ENCODE measurements at regions not wholly inside any gene's neighbourhood (a gene's known extent, or its start where the extent isn't known, plus 50 kb on each side); places are given as distances from the start of the nearest gene placed in this dataset.
"Not testable (repeated sequence)": the region's sequence is repeated elsewhere in the genome, so short reads cannot be mapped to it uniquely, and the experiment has no call there.

GRCh38 chr5:158039441-158039840 is 180.5 kb upstream of the CLINT1 start:
- H3K79me2 ChIP-seq (ENCODE audit: control insufficient read depth, insufficient read depth, low read length), result no peaks in the 10 kb centered on the region
- H3K27ac ChIP-seq (ENCODE audit: control insufficient read depth, insufficient read depth, low read length), result no peak overlapping the region
- FAIRE-seq (no peak), DNase-seq (ENCODE audit: low read depth, low spot score) (no peak)
- no peak overlapping the region for H3K4me2 ChIP-seq (ENCODE audit: control insufficient read depth, extremely low read depth, insufficient read depth, low read depth, low read length)
- dilution Hi-C loops (cut with MboI; ENCODE audit: extremely low pct_ligation_motif_present, low sequenced_read_pairs), result no loop called here
- H3K4me1 ChIP-seq (ENCODE audit: control insufficient read depth, extremely low read depth, insufficient read depth, low read length), result no peaks in the 10 kb centered on the region
- no peak overlapping the region for H2AFZ ChIP-seq (ENCODE audit: control insufficient read depth, low read length)
- no peak overlapping the region for H3K4me3 ChIP-seq (ENCODE audit: control insufficient read depth in 2 of 3, extremely low read depth in 1 of 3, insufficient read depth in 2 of 3, low read depth in 1 of 3, low read length in 3 of 3)
- no peaks in the 10 kb centered on the region for H3K9me1 ChIP-seq (ENCODE audit: control insufficient read depth, extremely low read depth, insufficient read depth, low read length)
- TF ChIP-seq EZH2 (IDR thresholded peaks at IDR 0.05; ENCODE audit: low read length), result no peak
- TF ChIP-seq, protein P1, sequence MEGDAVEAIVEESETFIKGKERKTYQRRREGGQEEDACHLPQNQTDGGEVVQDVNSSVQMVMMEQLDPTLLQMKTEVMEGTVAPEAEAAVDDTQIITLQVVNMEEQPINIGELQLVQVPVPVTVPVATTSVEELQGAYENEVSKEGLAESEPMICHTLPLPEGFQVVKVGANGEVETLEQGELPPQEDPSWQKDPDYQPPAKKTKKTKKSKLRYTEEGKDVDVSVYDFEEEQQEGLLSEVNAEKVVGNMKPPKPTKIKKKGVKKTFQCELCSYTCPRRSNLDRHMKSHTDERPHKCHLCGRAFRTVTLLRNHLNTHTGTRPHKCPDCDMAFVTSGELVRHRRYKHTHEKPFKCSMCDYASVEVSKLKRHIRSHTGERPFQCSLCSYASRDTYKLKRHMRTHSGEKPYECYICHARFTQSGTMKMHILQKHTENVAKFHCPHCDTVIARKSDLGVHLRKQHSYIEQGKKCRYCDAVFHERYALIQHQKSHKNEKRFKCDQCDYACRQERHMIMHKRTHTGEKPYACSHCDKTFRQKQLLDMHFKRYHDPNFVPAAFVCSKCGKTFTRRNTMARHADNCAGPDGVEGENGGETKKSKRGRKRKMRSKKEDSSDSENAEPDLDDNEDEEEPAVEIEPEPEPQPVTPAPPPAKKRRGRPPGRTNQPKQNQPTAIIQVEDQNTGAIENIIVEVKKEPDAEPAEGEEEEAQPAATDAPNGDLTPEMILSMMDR (optimal IDR thresholded peaks at IDR 0.05 in 1 of 3, IDR thresholded peaks at IDR 0.05 in 1 of 3, conservative IDR thresholded peaks at IDR 0.05 in 1 of 3; ENCODE audit: extremely low read depth in 1 of 3, insufficient read depth in 2 of 3, low read length in 3 of 3), result no peak
- peaks cover under 1% of the 10 kb centered on the region for H3K9me3 ChIP-seq (ENCODE audit: control insufficient read depth, low read depth, low read length)
- no peaks in the 10 kb centered on the region for H4K20me1 ChIP-seq (ENCODE audit: control insufficient read depth, extremely low read depth, insufficient read depth, low read length)
- no peaks in the 10 kb centered on the region for H3K36me3 ChIP-seq (ENCODE audit: control insufficient read depth in 2 of 2, extremely low read depth in 1 of 2, insufficient read depth in 2 of 2, low read length in 2 of 2)
- H3K9ac ChIP-seq (ENCODE audit: control insufficient read depth, extremely low read depth, insufficient read depth, low read length), result no peak overlapping the region
- no peaks in the 10 kb centered on the region for H3K27me3 ChIP-seq (ENCODE audit: control insufficient read depth, extremely low read depth, insufficient read depth, low read length)

GRCh38 chr5:158036983-158037595 is 178.1 kb upstream of the CLINT1 start:
- H3K9ac ChIP-seq (ENCODE audit: control insufficient read depth, extremely low read depth, insufficient read depth, low read length); dilution Hi-C loops (cut with MboI; ENCODE audit: extremely low pct_ligation_motif_present, low sequenced_read_pairs); H3K79me2 ChIP-seq (ENCODE audit: control insufficient read depth, insufficient read depth, low read length); H3K4me1 ChIP-seq (ENCODE audit: control insufficient read depth, extremely low read depth, insufficient read depth, low read length); H4K20me1 ChIP-seq (ENCODE audit: control insufficient read depth, extremely low read depth, insufficient read depth, low read length); H3K4me2 ChIP-seq (ENCODE audit: control insufficient read depth, extremely low read depth, insufficient read depth, low read depth, low read length); DNase-seq (ENCODE audit: low read depth, low spot score); H3K9me1 ChIP-seq (ENCODE audit: control insufficient read depth, extremely low read depth, insufficient read depth, low read length); H3K36me3 ChIP-seq (ENCODE audit: control insufficient read depth in 2 of 2, extremely low read depth in 1 of 2, insufficient read depth in 2 of 2, low read length in 2 of 2); H3K9me3 ChIP-seq (ENCODE audit: control insufficient read depth, low read depth, low read length); H3K27me3 ChIP-seq (ENCODE audit: control insufficient read depth, extremely low read depth, insufficient read depth, low read length); FAIRE-seq; H2AFZ ChIP-seq (ENCODE audit: control insufficient read depth, low read length); H3K27ac ChIP-seq (ENCODE audit: control insufficient read depth, insufficient read depth, low read length); H3K4me3 ChIP-seq (ENCODE audit: control insufficient read depth in 2 of 3, extremely low read depth in 1 of 3, insufficient read depth in 2 of 3, low read depth in 1 of 3, low read length in 3 of 3): not testable (repeated sequence)

- H3K79me2 ChIP-seq (ENCODE audit: control insufficient read depth, insufficient read depth, low read length); H3K9me1 ChIP-seq (ENCODE audit: control insufficient read depth, extremely low read depth, insufficient read depth, low read length); H3K9me3 ChIP-seq (ENCODE audit: control insufficient read depth, low read depth, low read length); H3K4me3 ChIP-seq (ENCODE audit: control insufficient read depth in 2 of 3, extremely low read depth in 1 of 3, insufficient read depth in 2 of 3, low read depth in 1 of 3, low read length in 3 of 3); H3K27me3 ChIP-seq (ENCODE audit: control insufficient read depth, extremely low read depth, insufficient read depth, low read length); H3K4me1 ChIP-seq (ENCODE audit: control insufficient read depth, extremely low read depth, insufficient read depth, low read length); H4K20me1 ChIP-seq (ENCODE audit: control insufficient read depth, extremely low read depth, insufficient read depth, low read length); H2AFZ ChIP-seq (ENCODE audit: control insufficient read depth, low read length); dilution Hi-C loops (cut with MboI; ENCODE audit: extremely low pct_ligation_motif_present, low sequenced_read_pairs); DNase-seq (ENCODE audit: low read depth, low spot score); H3K4me2 ChIP-seq (ENCODE audit: control insufficient read depth, extremely low read depth, insufficient read depth, low read depth, low read length); H3K27ac ChIP-seq (ENCODE audit: control insufficient read depth, insufficient read depth, low read length); H3K9ac ChIP-seq (ENCODE audit: control insufficient read depth, extremely low read depth, insufficient read depth, low read length); FAIRE-seq; H3K36me3 ChIP-seq (ENCODE audit: control insufficient read depth in 2 of 2, extremely low read depth in 1 of 2, insufficient read depth in 2 of 2, low read length in 2 of 2): not testable (repeated sequence)
These were observed 175.6 kb upstream of the CLINT1 start for GRCh38 chr5:158034586-158034985.

Measured in keratinocyte (primary cell).